CD4-positive, alpha-beta T cell (primary cell): ENCODE measurements at regions not wholly inside any gene's neighbourhood (a gene's known extent, or its start where the extent isn't known, plus 50 kb on each side); places are given as distances from the start of the nearest gene placed in this dataset.

Source experiments
- ATAC-seq: fragments of 200-7000 bp; cut with Tn5 transposase; one replicate; pipeline ENCODE4 v1.10.0; 2022; ENCODE audit warnings: mild to moderate bottlenecking; ENCODE audit not compliant: poor library complexity
- CTCF ChIA-PET: fragments of 350-600 bp; sonication (Branson Sonifier 250); formaldehyde crosslinking; loops from one replicate; lab custom pipeline; 2021; ENCODE audit warnings: antibody characterized with exemption, inconsistent platforms; lab: Charles Lee
- POLR2A ChIA-PET: fragments of 350-600 bp; sonication (Branson Sonifier 250); formaldehyde crosslinking; loops from one replicate; lab custom pipeline; 2021; ENCODE audit warnings: antibody characterized with exemption, inconsistent platforms; lab: Charles Lee
- DNase-seq, 14 experiments: peaks; one replicate each; pipeline ENCODE4 v3.0.0-alpha.2; 2013 to 2020; ENCODE audit warnings: mixed read lengths in 2 of 14
- H3K27ac ChIP-seq, 2 donors: one replicate each; pipeline versions ENCODE4 v1.5.1 to v1.7.0; 2013; ENCODE audit warnings: low read length in 2 of 2, low read depth in 1 of 2, mild to moderate bottlenecking in 1 of 2
- H3K27me3 ChIP-seq, 2 experiments: 1 replicate in 1 of 2; 2 replicates in 1 of 2; pipeline versions ENCODE4 v1.6.1 to v1.7.0; 2013; ENCODE audit warnings: low read length in 2 of 2, control low read depth in 1 of 2, mild to moderate bottlenecking in 1 of 2, moderate library complexity in 1 of 2; ENCODE audit not compliant: insufficient read depth in 2 of 2, control insufficient read depth in 1 of 2
- H3K36me3 ChIP-seq: one replicate; pipeline ENCODE4 v1.6.1; 2013; ENCODE audit warnings: low read length, control low read depth; ENCODE audit not compliant: insufficient read depth
- H3K4me1 ChIP-seq: one replicate; pipeline ENCODE4 v1.6.1; 2013; ENCODE audit warnings: low read length, control low read depth; ENCODE audit not compliant: insufficient read depth
- H3K4me3 ChIP-seq: one replicate; pipeline ENCODE4 v1.5.1; 2013; ENCODE audit warnings: mild to moderate bottlenecking, low read length, moderate library complexity
- H3K9me3 ChIP-seq, 2 experiments: 1 replicate in 1 of 2; 2 replicates in 1 of 2; pipeline versions ENCODE4 v1.6.1 to v1.7.0; 2013; ENCODE audit warnings: low read length in 2 of 2, mild to moderate bottlenecking in 2 of 2, control low read depth in 1 of 2, moderate library complexity in 1 of 2; ENCODE audit not compliant: control insufficient read depth in 1 of 2, insufficient read depth in 1 of 2
- H3K27ac Mint-ChIP-seq: one replicate; pipeline ENCODE4 v1.8.0; 2020; ENCODE audit warnings: mixed read lengths
- H3K27me3 Mint-ChIP-seq: one replicate; pipeline ENCODE4 v1.8.0; 2021; ENCODE audit warnings: mixed read lengths
- H3K36me3 Mint-ChIP-seq: one replicate; pipeline ENCODE4 v1.8.0; 2021; ENCODE audit warnings: low read depth, mixed read lengths
- H3K4me1 Mint-ChIP-seq: one replicate; pipeline ENCODE4 v1.8.0; 2021; ENCODE audit warnings: low read depth, mixed read lengths
- H3K4me3 Mint-ChIP-seq: one replicate; pipeline ENCODE4 v1.8.0; 2020; ENCODE audit warnings: mild to moderate bottlenecking, mixed read lengths
- H3K9me3 Mint-ChIP-seq: one replicate; pipeline ENCODE4 v1.8.0; 2020; ENCODE audit warnings: mixed read lengths
- CTCF ChIP-seq: fragments of 200-600 bp; IDR thresholded peaks from one replicate; pipeline ENCODE4 v1.8.0; 2022; ENCODE audit warnings: antibody characterized with exemption, mild to moderate bottlenecking
- intact Hi-C, 2 experiments: fragments of 100-400 bp; cut with DNase I in 1 of 2; cut with micrococcal nuclease in 1 of 2; formaldehyde crosslinking; loops; one replicate each; pipeline versions ENCODE4 v1.15.1 to v1.9.0; 2023 to 2025; cut with DNase I, micrococcal nuclease

GRCh38 chr10:78953113-78953798 is 115.5 kb upstream of the ZMIZ1 start:
- H3K36me3 ChIP-seq = no peaks in the 10 kb centered on the region
- no peak overlapping the region for H3K4me3 ChIP-seq
- no peak overlapping the region for H3K27ac ChIP-seq
- ChIA-PET POLR2A (interaction anchor here (0.9 kb wide), 1 partner anchor 11 kb away, joined by 3 read pairs; no protein-coding TSS in a partner anchor), CTCF (no interaction called here)
- H3K27me3 ChIP-seq = no peaks in the 10 kb centered on the region
- Mint-ChIP-seq H3K27ac (no peak overlapping the region), H3K4me1 (no peaks in the 10 kb centered on the region), H3K4me3 (no peak overlapping the region), H3K9me3 (no peaks in the 10 kb centered on the region), H3K27me3 (no peaks in the 10 kb centered on the region), H3K36me3 (no peaks in the 10 kb centered on the region)
- intact Hi-C loops = no loop called here
- DNase-seq = no peak
- no peaks in the 10 kb centered on the region for H3K4me1 ChIP-seq
- H3K9me3 ChIP-seq = no peaks in the 10 kb centered on the region
- no peak for ATAC-seq
- no peak for TF ChIP-seq CTCF

- TF ChIP-seq CTCF = no peak
- CTCF ChIA-PET = interaction anchor here (0.6 kb wide), 1 partner anchor 613 kb away, joined by 3 read pairs; no protein-coding TSS in a partner anchor
- Histone ChIP-seq H3K9me3 (no peaks in the 10 kb centered on the region), H3K27me3 (no peaks in the 10 kb centered on the region), H3K4me3 (no peak overlapping the region), H3K4me1 (no peaks in the 10 kb centered on the region), H3K27ac (no peak overlapping the region), H3K36me3 (no peaks in the 10 kb centered on the region)
- H3K27ac Mint-ChIP-seq = no peak overlapping the region
- H3K27me3 Mint-ChIP-seq = no peaks in the 10 kb centered on the region
- POLR2A ChIA-PET = no interaction called here
- DNase-seq = no peak
- no peak overlapping the region for H3K4me3 Mint-ChIP-seq
- no peaks in the 10 kb centered on the region for H3K9me3 Mint-ChIP-seq
- intact Hi-C loops = no loop called here
- no peaks in the 10 kb centered on the region for H3K4me1 Mint-ChIP-seq
- ATAC-seq = no peak
- H3K36me3 Mint-ChIP-seq = no peaks in the 10 kb centered on the region
Measured at GRCh38 chr10:78953799-78954297, 114.9 kb upstream of the ZMIZ1 start.

GRCh38 chr10:78954689-78955088 is 114.1 kb upstream of the ZMIZ1 start:
- ATAC-seq = no peak
- H3K4me3 Mint-ChIP-seq = no peak overlapping the region
- TF ChIP-seq CTCF = no peak
- intact Hi-C loops = no loop called here
- no peaks in the 10 kb centered on the region for H3K9me3 ChIP-seq
- H3K36me3 Mint-ChIP-seq = no peaks in the 10 kb centered on the region
- no peaks in the 10 kb centered on the region for H3K9me3 Mint-ChIP-seq
- no peak overlapping the region for H3K27ac ChIP-seq
- ChIA-PET POLR2A (no interaction called here), CTCF (interaction anchor here (0.6 kb wide), 1 partner anchor 612 kb away, joined by 3 read pairs; no protein-coding TSS in a partner anchor)
- no peaks in the 10 kb centered on the region for H3K27me3 Mint-ChIP-seq
- no peak overlapping the region for H3K4me3 ChIP-seq
- H3K36me3 ChIP-seq = no peaks in the 10 kb centered on the region
- H3K27me3 ChIP-seq = no peaks in the 10 kb centered on the region
- H3K4me1 Mint-ChIP-seq = no peaks in the 10 kb centered on the region
- no peak overlapping the region for H3K27ac Mint-ChIP-seq
- H3K4me1 ChIP-seq = no peaks in the 10 kb centered on the region
- DNase-seq = no peak
